DND-41 (cell line): ENCODE measurements at regions not wholly inside any gene's neighbourhood (a gene's known extent, or its start where the extent isn't known, plus 50 kb on each side); places are given as distances from the start of the nearest gene placed in this dataset.

ENCODE experiments used
- ATAC-seq: fragments of 200-7000 bp; cut with Tn5 transposase; 3 replicates; pipeline ENCODE4 v1.9.1; 2021; ENCODE audit warnings: low read depth; ENCODE audit not compliant: insufficient read depth
- DNase-seq: peaks from one replicate; pipeline ENCODE4 v3.0.0-alpha.2; 2020
- H2AFZ ChIP-seq: 2 replicates; pipeline ENCODE4 v1.6.0; 2012; ENCODE audit warnings: low read depth, low read length
- H3K27ac ChIP-seq: 2 replicates; pipeline ENCODE4 v1.5.1; 2012; ENCODE audit warnings: low read length, inconsistent platforms
- H3K27me3 ChIP-seq: fragments of 200-600 bp; sonication (generic); 2 replicates; pipeline ENCODE4 v1.6.0; 2012; ENCODE audit warnings: low read length, mild to moderate bottlenecking, inconsistent platforms; ENCODE audit not compliant: insufficient read depth, poor library complexity
- H3K36me3 ChIP-seq: 2 replicates; pipeline ENCODE4 v1.5.1; 2012; ENCODE audit warnings: low read length, inconsistent platforms; ENCODE audit not compliant: insufficient read depth
- H3K4me1 ChIP-seq: 2 replicates; pipeline ENCODE4 v1.5.1; 2012; ENCODE audit warnings: mild to moderate bottlenecking, low read length; ENCODE audit not compliant: insufficient read depth
- H3K4me2 ChIP-seq: 2 replicates; pipeline ENCODE4 v1.6.0; 2012; ENCODE audit warnings: mild to moderate bottlenecking, moderate library complexity, low read length, inconsistent platforms; ENCODE audit not compliant: insufficient read depth
- H3K4me3 ChIP-seq, 2 experiments: fragments of 200-600 bp in 1 of 2; shearing (Covaris generic) in 1 of 2; 2 replicates each; pipeline ENCODE4 v1.5.1; 2012 to 2016; ENCODE audit warnings: inconsistent platforms in 2 of 2, low read length in 2 of 2, mild to moderate bottlenecking in 2 of 2, low read depth in 1 of 2, moderate library complexity in 1 of 2
- H3K79me2 ChIP-seq: 2 replicates; pipeline ENCODE4 v1.6.0; 2012; ENCODE audit warnings: low read length, inconsistent platforms; ENCODE audit not compliant: insufficient read depth
- H3K9ac ChIP-seq: 2 replicates; pipeline ENCODE4 v1.6.0; 2012; ENCODE audit warnings: low read depth, mild to moderate bottlenecking, inconsistent platforms, low read length, moderate library complexity
- H3K9me3 ChIP-seq: 2 replicates; pipeline ENCODE4 v1.5.1; 2012; ENCODE audit warnings: low read length, moderate library complexity, mild to moderate bottlenecking, inconsistent platforms; ENCODE audit not compliant: insufficient read depth, severe bottlenecking
- H4K20me1 ChIP-seq: 2 replicates; pipeline ENCODE4 v1.6.0; 2012; ENCODE audit warnings: low read length; ENCODE audit not compliant: insufficient read depth
- EZH2 ChIP-seq: IDR thresholded peaks from 3 replicates; pipeline ENCODE4 v1.6.1; 2012; ENCODE audit warnings: borderline replicate concordance, low read depth, mild to moderate bottlenecking, moderate library complexity, low read length, inconsistent platforms; ENCODE audit not compliant: severe bottlenecking
- TF ChIP-seq, protein P1 (sequence below): IDR thresholded peaks from 2 replicates; pipeline ENCODE4 v1.5.1; 2012; ENCODE audit warnings: borderline replicate concordance, low read length, moderate library complexity, mild to moderate bottlenecking; ENCODE audit not compliant: poor library complexity, severe bottlenecking; ENCODE audit errors: extremely low read depth

DNA sequence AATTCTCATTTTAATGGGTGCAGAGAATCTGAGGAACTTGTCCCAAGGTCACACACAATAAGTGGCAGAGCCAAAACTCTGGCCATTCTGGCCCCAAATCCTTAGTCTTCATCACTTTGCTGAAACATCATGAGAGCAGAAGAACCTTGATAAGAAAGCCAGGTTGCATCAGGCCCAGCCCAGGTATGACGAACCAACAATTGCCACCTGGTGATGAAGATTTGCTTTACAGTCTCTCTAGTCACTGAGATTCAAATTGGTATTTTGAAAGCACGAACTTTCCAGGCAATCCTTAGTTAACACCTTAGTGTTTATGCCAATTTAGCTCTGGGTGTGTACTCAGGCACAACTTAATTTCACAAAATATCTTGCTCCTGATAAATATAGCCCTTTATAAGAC is 502.7 kb upstream of the HTR2A start:
- Histone ChIP-seq H2AFZ (no peak overlapping the region), H3K27ac (no peak overlapping the region), H3K27me3 (no peaks in the 10 kb centered on the region), H3K9me3 (no peaks in the 10 kb centered on the region), H3K79me2 (no peaks in the 10 kb centered on the region), H3K4me2 (no peak overlapping the region), H3K36me3 (no peaks in the 10 kb centered on the region), H3K4me3 (no peak overlapping the region), H3K9ac (no peak overlapping the region), H3K4me1 (no peaks in the 10 kb centered on the region), H4K20me1 (no peaks in the 10 kb centered on the region)
- DNase-seq = no peak
- TF ChIP-seq, protein P1, sequence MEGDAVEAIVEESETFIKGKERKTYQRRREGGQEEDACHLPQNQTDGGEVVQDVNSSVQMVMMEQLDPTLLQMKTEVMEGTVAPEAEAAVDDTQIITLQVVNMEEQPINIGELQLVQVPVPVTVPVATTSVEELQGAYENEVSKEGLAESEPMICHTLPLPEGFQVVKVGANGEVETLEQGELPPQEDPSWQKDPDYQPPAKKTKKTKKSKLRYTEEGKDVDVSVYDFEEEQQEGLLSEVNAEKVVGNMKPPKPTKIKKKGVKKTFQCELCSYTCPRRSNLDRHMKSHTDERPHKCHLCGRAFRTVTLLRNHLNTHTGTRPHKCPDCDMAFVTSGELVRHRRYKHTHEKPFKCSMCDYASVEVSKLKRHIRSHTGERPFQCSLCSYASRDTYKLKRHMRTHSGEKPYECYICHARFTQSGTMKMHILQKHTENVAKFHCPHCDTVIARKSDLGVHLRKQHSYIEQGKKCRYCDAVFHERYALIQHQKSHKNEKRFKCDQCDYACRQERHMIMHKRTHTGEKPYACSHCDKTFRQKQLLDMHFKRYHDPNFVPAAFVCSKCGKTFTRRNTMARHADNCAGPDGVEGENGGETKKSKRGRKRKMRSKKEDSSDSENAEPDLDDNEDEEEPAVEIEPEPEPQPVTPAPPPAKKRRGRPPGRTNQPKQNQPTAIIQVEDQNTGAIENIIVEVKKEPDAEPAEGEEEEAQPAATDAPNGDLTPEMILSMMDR = no peak
- no peak for TF ChIP-seq EZH2
- ATAC-seq = no peak

DNA sequence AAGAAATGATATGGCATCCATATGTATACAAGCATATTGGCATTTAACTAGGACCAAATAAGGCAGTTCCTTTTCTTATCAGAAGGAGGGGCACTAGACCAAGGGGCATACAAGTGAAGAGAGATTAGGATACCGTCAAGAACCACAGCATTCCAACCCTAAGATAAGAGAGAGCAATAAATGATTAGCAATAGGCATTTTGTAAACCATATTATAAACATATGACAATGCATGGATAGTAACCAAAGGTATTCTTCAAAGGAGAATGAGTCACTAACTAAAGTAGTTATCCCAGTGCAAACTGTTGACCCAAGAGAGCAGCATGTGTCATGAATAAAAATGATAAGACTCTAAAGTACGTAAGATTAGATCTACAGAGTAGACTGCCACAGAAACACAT is 500.9 kb upstream of the HTR2A start:
- ATAC-seq (no peak), DNase-seq (no peak)
- no peaks in the 10 kb centered on the region for H3K79me2 ChIP-seq
- no peak overlapping the region for H3K4me3 ChIP-seq
- no peak overlapping the region for H3K9ac ChIP-seq
- no peak overlapping the region for H3K4me2 ChIP-seq
- no peaks in the 10 kb centered on the region for H3K9me3 ChIP-seq
- no peaks in the 10 kb centered on the region for H3K27me3 ChIP-seq
- H3K4me1 ChIP-seq = no peaks in the 10 kb centered on the region
- no peak overlapping the region for H3K27ac ChIP-seq
- no peak for TF ChIP-seq EZH2
- TF ChIP-seq, protein P1 = no peak
- no peaks in the 10 kb centered on the region for H4K20me1 ChIP-seq
- no peak overlapping the region for H2AFZ ChIP-seq
- H3K36me3 ChIP-seq = no peaks in the 10 kb centered on the region

DNA sequence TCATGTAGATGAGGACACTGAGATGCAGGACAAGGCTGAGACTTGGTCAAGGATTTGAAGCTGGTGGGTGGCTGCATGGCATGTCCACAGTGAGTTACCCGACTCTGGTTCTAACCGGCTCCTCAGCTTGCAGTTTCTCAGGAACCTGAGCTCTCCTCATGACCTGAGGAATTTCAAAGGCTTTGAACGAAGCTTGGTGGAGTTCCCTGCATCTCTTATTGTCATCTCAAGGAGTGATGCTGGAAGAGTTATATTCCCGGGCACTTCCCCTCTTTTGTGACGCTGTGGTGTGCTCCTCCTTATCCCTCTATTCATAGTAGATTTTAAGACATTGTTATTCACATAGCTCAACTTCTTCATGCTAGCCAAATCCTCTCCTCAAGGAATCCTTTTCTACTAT is 500.1 kb upstream of the HTR2A start:
- H4K20me1 ChIP-seq = no peaks in the 10 kb centered on the region
- no peaks in the 10 kb centered on the region for H3K79me2 ChIP-seq
- no peak overlapping the region for H3K9ac ChIP-seq
- H3K4me2 ChIP-seq = no peak overlapping the region
- TF ChIP-seq EZH2 = no peak
- TF ChIP-seq, protein P1 = no peak
- no peak for ATAC-seq
- H3K27ac ChIP-seq = no peak overlapping the region
- no peaks in the 10 kb centered on the region for H3K9me3 ChIP-seq
- no peaks in the 10 kb centered on the region for H3K36me3 ChIP-seq
- no peak overlapping the region for H2AFZ ChIP-seq
- DNase-seq = no peak
- no peaks in the 10 kb centered on the region for H3K27me3 ChIP-seq
- H3K4me3 ChIP-seq = no peak overlapping the region
- H3K4me1 ChIP-seq = no peaks in the 10 kb centered on the region

DNA sequence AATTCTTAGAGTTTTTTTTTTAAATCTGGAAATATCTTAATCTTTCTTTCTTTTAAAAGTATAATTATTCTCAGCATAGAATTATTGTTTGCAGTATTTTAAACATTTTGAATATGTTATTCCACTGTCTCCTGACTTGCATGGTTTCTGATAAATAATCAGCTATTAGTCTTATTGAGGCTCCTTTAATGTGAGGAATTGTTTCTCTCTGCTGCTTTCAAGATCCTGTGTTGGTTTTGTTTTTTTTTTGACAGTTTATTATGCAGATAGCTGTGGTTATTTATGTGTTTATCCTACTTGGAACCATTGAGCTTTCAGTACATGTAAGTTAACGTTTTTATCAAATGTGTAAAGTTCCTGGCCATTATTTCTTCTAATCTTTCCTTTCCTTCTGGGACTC is 477.9 kb upstream of the HTR2A start:
- Histone ChIP-seq H4K20me1 (no peaks in the 10 kb centered on the region), H3K27ac (no peak overlapping the region), H3K36me3 (no peaks in the 10 kb centered on the region), H3K4me2 (no peak overlapping the region), H2AFZ (no peak overlapping the region), H3K9me3 (no peaks in the 10 kb centered on the region), H3K27me3 (no peaks in the 10 kb centered on the region), H3K9ac (no peak overlapping the region), H3K4me1 (no peaks in the 10 kb centered on the region), H3K4me3 (no peak overlapping the region), H3K79me2 (no peaks in the 10 kb centered on the region)
- TF ChIP-seq, protein P1 = no peak
- TF ChIP-seq EZH2 = no peak
- ATAC-seq = no peak
- no peak for DNase-seq
